Testis (tissue), 2 donors: ENCODE measurements at regions not wholly inside any gene's neighbourhood (a gene's known extent, or its start where the extent isn't known, plus 50 kb on each side); places are given as distances from the start of the nearest gene placed in this dataset.

ENCODE experiments used
- CTCF ChIP-seq, 3 experiments: fragments of 450-650 bp in 2 of 3; fragments of 200-600 bp in 1 of 3; sonication (generic) in 1 of 3; IDR thresholded peaks; one replicate each; pipeline ENCODE4 v1.5.1; 2016 to 2019; ENCODE audit warnings: antibody characterized with exemption in 3 of 3, mild to moderate bottlenecking in 2 of 3, moderate library complexity in 1 of 3
- POLR2A ChIP-seq: fragments of 450-650 bp; IDR thresholded peaks from one replicate; pipeline ENCODE4 v1.6.1; 2017; ENCODE audit warnings: antibody characterized with exemption, mild to moderate bottlenecking, moderate library complexity

- TF ChIP-seq POLR2A = no peak
- no peak for TF ChIP-seq CTCF (IDR thresholded peaks at IDR 0.05)
Observed at GRCh38 chr1:229029879-229030235, 241.1 kb upstream of the RAB4A start.
